MM.1S (cell line): ENCODE measurements at regions not wholly inside any gene's neighbourhood (a gene's known extent, or its start where the extent isn't known, plus 50 kb on each side); places are given as distances from the start of the nearest gene placed in this dataset.

Experiments
- EZH2 ChIP-seq: fragments of 300-600 bp; sonication (generic); optimal IDR thresholded peaks from 2 replicates; pipeline ENCODE3; 2017; ENCODE audit warnings: low read depth, mild to moderate bottlenecking, antibody characterized with exemption, low read length, mixed read lengths
- TF ChIP-seq, protein P1 (sequence below): fragments of 300-600 bp; sonication (generic); IDR thresholded peaks from 2 replicates; pipeline ENCODE4 v1.5.1; 2016; ENCODE audit warnings: antibody characterized with exemption, low read length, mixed read lengths

DNA sequence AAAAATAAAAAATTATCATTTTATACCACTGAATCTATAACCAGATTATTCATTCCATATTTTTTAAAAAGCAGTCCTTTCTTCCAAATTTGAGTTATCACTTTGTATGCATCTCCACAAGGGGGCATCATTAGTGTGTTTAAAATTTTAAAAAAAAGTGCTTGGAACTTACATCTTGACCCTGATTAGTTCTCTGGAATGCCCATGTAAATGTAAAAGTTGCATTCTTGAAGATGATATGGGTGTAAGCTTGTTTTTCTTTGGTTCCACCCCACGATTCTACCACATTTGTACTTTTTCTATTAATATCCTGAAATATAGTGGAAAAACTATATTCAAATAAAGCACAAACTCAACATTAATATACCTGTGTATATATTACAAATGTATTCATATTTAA lies 144.9 kb downstream of the ELAPOR2 start:
- TF ChIP-seq, protein P1, sequence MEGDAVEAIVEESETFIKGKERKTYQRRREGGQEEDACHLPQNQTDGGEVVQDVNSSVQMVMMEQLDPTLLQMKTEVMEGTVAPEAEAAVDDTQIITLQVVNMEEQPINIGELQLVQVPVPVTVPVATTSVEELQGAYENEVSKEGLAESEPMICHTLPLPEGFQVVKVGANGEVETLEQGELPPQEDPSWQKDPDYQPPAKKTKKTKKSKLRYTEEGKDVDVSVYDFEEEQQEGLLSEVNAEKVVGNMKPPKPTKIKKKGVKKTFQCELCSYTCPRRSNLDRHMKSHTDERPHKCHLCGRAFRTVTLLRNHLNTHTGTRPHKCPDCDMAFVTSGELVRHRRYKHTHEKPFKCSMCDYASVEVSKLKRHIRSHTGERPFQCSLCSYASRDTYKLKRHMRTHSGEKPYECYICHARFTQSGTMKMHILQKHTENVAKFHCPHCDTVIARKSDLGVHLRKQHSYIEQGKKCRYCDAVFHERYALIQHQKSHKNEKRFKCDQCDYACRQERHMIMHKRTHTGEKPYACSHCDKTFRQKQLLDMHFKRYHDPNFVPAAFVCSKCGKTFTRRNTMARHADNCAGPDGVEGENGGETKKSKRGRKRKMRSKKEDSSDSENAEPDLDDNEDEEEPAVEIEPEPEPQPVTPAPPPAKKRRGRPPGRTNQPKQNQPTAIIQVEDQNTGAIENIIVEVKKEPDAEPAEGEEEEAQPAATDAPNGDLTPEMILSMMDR: peak; percentile 55
- no peak for TF ChIP-seq EZH2
